GM18508 (cell line): ENCODE measurements at regions not wholly inside any gene's neighbourhood (a gene's known extent, or its start where the extent isn't known, plus 50 kb on each side); places are given as distances from the start of the nearest gene placed in this dataset.
"Not testable (repeated sequence)": the region's sequence is repeated elsewhere in the genome, so short reads cannot be mapped to it uniquely, and the experiment has no call there.

Experiments used
- ATAC-seq: cut with Tn5 transposase; IDR thresholded peaks from one replicate; pipeline ENCODE4 v1.9.1; 2021; ENCODE audit warnings: moderate number of reproducible peaks; ENCODE audit not compliant: insufficient read depth, unreplicated experiment

DNA sequence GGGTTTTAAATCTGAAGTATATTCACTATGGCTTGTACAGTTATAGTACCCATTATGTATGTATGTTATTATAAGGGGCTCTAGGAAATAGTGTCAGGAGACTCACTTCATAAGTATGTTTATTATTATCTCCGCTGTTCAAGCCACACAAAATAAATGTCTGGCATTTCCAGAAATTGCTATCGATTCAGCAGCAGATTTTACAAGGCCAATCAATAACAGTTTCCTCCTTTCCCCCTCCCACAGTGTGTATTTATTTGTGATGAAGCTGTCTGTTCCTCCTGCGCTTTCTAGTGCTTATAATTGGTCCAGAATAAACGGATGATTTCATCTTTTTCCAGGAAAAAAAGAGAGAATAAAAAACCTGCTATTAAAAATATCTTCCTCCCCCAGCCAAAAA, 134.2 kb upstream of the LPP start:
- ATAC-seq: no peak

- ATAC-seq: no peak
Observed at GRCh38 chr3:188021041-188021440, 132.9 kb upstream of the LPP start.

GRCh38 chr3:188021502-188022040, 132.4 kb upstream of the LPP start:
- ATAC-seq: no peak

DNA sequence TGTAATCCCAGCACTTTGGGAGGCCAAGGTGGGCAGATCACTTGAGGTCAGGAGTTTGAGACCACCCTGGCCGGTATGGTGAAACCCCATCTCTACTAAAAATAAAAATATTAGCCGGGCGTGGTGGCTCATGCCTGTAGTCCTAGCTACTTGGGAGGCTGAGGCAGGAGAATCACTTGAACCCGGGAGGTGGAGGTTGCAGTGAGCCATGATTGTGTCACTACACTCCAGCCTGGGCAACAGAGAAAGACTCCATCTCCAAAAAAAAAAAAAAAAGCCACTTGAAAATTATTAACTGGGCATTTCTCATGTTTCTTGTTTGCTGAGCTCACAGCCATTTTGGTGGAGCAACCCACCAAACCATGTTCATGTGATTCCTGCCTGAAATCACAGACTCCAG, 131.1 kb upstream of the LPP start:
- ATAC-seq: not testable (repeated sequence)

GRCh38 chr3:188025555-188025954, 128.4 kb upstream of the LPP start:
- no peak for ATAC-seq

- ATAC-seq: no peak
Observed at GRCh38 chr3:188026191-188026968, 127.6 kb upstream of the LPP start.

- ATAC-seq: no peak
Observed at GRCh38 chr3:188031121-188031520, 122.8 kb upstream of the LPP start.

GRCh38 chr3:188034989-188035388, 119.0 kb upstream of the LPP start:
- ATAC-seq: no peak

GRCh38 chr3:188036375-188037194, 117.4 kb upstream of the LPP start:
- no peak for ATAC-seq

DNA sequence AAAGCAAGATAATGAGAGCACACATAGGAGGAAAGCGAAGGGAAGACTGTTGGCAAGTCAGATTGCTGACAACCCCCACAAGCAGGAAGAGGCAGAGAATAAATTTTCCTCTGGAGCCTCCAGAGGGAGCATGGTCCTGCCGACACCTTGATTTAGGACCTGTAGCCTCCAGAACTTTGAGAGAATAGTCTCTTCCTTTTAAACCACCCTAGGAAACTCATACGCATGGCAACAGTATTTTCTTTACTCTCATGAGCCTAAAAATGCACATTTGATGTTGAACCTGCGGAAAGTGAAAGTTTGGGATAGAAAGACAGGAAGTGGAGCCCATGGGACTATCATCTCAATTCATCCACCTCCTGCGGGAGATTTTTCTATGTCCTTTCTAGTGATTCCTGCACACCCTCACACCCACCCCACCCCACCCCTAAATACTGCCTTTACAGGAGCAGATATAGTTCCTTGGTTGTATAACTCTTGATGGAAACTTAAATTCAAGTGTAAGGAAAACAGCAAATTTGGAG, 116.7 kb upstream of the LPP start:
- ATAC-seq: no peak

DNA sequence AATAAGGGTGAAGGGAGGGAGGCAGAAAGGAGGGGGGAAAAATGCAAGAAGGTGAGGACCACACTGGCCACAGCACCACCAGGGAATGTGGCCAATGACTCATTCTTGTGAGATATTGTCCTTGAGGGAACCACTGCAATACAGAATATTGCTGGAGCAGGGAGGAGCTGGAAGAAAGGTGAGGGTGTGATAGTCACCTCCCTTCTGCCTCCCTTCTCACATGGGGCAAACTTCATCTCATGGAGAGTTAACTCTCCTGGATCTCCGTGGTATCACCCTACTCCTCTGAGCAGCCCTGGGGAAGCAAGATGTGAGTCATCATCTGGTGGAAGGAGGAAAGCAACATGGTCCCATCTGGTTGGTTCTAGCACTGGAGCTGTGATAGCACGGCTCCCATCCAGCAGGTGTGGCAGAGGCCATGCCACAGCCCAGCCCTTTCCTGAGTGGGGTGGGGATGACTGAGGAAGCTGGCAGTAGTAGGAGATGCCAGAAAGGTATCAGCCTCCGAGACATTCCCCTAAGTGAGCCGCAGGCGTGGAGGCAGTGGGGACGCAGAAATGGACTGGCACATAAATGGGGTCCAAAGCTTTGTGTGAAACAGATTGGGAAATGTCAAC, 115.9 kb upstream of the LPP start:
- ATAC-seq: no peak

DNA sequence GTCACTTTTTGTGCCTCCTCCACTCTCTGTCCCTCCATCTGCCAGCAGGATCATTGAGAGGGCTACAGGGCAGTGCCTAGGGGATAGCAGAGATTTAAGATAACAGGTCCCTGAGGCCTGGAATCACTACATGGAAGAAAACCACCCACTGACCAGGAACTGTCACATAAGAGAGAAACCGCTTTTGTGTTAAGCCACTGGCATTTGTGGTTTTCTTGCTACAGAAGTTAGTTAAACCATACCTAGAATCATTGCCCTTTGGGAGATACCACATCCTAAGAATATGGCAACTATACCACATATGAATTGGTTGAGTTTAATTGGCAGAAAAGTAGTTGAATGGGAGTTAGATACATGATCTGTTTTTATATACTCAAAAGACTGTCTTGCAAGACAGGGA, 112.8 kb upstream of the LPP start:
- ATAC-seq: no peak

DNA sequence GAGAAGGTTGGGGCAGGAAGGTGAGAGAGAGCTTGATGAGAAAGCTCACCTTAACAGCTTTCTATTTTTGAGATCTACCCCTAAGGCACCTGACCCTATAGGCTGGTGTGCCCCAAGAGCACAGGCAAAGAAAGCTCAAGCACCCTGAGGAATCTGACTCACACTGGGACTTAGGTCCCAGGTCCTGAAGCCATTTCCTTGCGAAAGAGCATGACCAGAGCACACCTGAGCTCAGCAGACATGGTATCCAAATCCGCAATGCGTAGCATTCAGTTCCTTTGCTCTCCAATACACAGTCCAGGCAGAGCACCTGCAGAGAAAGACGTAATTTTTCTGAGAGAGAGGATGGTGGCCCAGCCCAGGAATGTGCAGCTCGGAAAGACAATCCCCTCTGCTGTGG, 112.1 kb upstream of the LPP start:
- no peak for ATAC-seq

- ATAC-seq: no peak
Observed at GRCh38 chr3:188042466-188042865, 111.5 kb upstream of the LPP start.

- ATAC-seq: no peak
Observed at GRCh38 chr3:188043891-188044290, 110.1 kb upstream of the LPP start.

DNA sequence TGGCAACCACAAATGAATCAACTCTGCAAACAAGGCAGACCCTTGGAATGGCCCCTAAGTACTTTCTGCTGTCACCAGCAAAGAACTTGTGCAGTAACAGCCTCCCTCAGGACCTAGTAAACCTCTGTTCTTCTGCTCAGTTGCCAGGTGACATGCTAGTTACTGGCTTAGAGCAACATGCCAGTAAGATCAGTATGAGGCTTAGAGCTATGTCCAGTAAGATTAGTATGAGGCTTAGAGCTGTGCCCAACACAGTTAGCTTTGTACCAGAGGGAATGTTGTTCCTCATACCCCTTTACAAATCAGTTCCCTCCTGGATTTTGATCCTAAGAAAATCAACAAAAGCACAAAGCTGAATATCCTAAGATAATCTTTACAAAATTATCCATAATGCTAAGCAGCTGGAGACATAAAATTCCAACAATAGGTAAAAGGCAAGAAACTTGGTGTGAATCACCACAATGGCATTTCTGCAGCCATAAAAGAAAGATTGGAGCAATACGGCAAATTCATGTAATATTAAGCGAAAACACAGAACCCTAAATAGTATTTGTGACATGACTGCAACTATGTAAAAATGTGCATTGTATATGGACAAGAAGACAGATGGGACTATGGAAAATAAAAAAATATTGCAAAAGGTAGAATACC, 107.3 kb upstream of the LPP start:
- no peak for ATAC-seq

- ATAC-seq: no peak
Observed at GRCh38 chr3:188047536-188047935, 106.4 kb upstream of the LPP start.

DNA sequence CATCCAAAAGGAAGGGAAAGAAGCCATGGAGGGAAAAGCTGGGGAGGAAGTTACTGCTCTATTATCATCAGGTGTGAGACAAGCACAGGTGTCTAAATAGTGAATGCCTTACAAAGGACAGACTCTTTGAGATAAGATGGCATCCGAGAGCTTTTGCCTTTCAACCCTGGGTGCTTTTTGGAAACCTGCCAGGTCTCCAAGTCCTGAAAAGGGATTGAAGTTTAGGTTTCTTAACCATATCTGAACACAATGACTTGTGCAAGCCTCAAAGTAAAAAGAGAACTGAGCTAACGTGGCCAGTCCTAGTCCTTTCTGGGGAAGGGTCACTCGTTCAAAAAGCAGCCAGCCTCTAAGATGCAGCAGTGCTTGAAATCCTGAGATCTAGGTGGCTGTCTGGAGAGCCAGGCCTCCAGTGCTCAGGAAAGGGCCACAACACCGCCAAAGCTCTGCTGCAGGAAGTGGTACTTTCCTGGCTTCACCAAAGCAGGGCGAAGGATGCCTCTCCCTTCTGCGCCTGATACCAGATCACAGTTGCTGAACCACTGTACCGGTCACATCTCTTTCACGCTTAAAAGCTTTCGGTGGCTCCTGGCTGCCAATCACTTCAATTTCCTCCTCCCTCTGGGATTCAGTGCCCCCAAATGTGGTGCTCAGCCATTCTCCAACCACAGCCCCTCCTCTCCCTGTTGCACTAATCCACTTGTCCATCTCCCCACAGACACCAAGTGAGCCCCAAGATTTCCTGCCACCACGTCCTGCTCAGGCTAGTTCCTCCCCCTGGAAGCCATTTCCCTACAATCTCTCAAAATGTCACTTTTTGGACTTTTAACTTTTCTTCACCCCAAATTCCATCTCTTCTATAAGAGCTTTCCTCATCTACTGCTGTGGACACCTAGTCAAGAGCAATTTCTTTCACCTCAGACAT, 104.1 kb upstream of the LPP start:
- ATAC-seq: no peak

- ATAC-seq: no peak
Observed at GRCh38 chr3:188051801-188052168, 102.2 kb upstream of the LPP start.
